Body of pancreas (tissue), 4 donors: ENCODE measurements at regions not wholly inside any gene's neighbourhood (a gene's known extent, or its start where the extent isn't known, plus 50 kb on each side); places are given as distances from the start of the nearest gene placed in this dataset.
A peak's percentile ranks its signal among the peaks of the same experiment; 100 is the strongest.
"Not testable (repeated sequence)": the region's sequence is repeated elsewhere in the genome, so short reads cannot be mapped to it uniquely, and the experiment has no call there.

Experiments used
- ATAC-seq: fragments of 150-250 bp; one replicate; pipeline ENCODE4 v1.9.1; 2016
- DNase-seq, 4 donors: peaks; one replicate each; pipeline ENCODE4 v3.0.0-alpha.2; 2019
- H3K27ac ChIP-seq, 4 donors: fragments of 200-600 bp; sonication (generic); 1 replicate in 3 of 4; 2 replicates in 1 of 4; pipeline versions ENCODE4 v1.5.1 to v1.6.1; 2016 to 2019; ENCODE audit warnings: mild to moderate bottlenecking in 1 of 4, mixed read lengths in 1 of 4, moderate library complexity in 1 of 4
- H3K27me3 ChIP-seq, 2 donors: fragments of 200-600 bp; sonication (generic); one replicate each; pipeline ENCODE4 v1.6.0; 2016; ENCODE audit warnings: mild to moderate bottlenecking in 1 of 2
- H3K36me3 ChIP-seq, 2 donors: fragments of 200-600 bp; sonication (generic); replicated peaks in 1 of 2; 2 replicates each; pipeline ENCODE4 v1.5.1; 2016; ENCODE audit warnings: low read depth in 2 of 2; ENCODE audit not compliant: insufficient read depth in 1 of 2
- H3K4me1 ChIP-seq: fragments of 200-600 bp; sonication (generic); one replicate; pipeline ENCODE4 v1.6.0; 2016
- H3K4me3 ChIP-seq, 2 donors: fragments of 200-600 bp; sonication (generic); 1 replicate in 1 of 2; 2 replicates in 1 of 2; pipeline ENCODE4 v1.5.1; 2016 to 2019
- H3K9me3 ChIP-seq, 3 donors: fragments of 200-600 bp; sonication (generic); 1 replicate in 2 of 3; 2 replicates in 1 of 3; pipeline ENCODE4 v1.5.1; 2016
- CTCF ChIP-seq, 7 experiments: fragments of 450-650 bp in 4 of 7; fragments of 200-600 bp in 3 of 7; sonication (generic) in 3 of 7; IDR thresholded peaks; one replicate each; pipeline ENCODE4 v1.5.1; 2016 to 2019; ENCODE audit warnings: antibody characterized with exemption in 7 of 7
- POLR2A ChIP-seq, 3 donors: fragments of 450-650 bp; IDR thresholded peaks; one replicate each; pipeline ENCODE4 v1.6.1; 2016; ENCODE audit warnings: antibody characterized with exemption in 3 of 3, mild to moderate bottlenecking in 2 of 3
- WGBS, 2 donors: methylation state at CpG; one replicate each; pipeline ENCODE4 v1.1.5; 2017; 5-methylcytosine and 5-hydroxymethylcytosine counted together
- intact Hi-C: fragments of 100-400 bp; cut with DNase I; formaldehyde crosslinking; loops from one replicate; pipeline ENCODE4 v1.15.1; 2023

- H3K27me3 ChIP-seq, result no peaks in the 10 kb centered on the region
- no peaks in the 10 kb centered on the region for H3K9me3 ChIP-seq
- no peak overlapping the region for H3K27ac ChIP-seq
- 47 to 70% methylated on average over 3 to 5 of the region's 5 CpGs for WGBS, 2 donors
- TF ChIP-seq CTCF (IDR thresholded peaks at IDR 0.05) (no peak), POLR2A (IDR thresholded peaks at IDR 0.05) (no peak)
- DNase-seq (no peak), ATAC-seq (no peak)
- intact Hi-C loops, result no loop called here
- no peak overlapping the region for H3K4me3 ChIP-seq
- no peaks in the 10 kb centered on the region for H3K36me3 ChIP-seq
- no peaks in the 10 kb centered on the region for H3K4me1 ChIP-seq
Observed at GRCh38 chr15:77904901-77905300, 172.6 kb downstream of the TBC1D2B start.

- TF ChIP-seq POLR2A (IDR thresholded peaks at IDR 0.05) (no peak), CTCF (IDR thresholded peaks at IDR 0.05) (no peak)
- Histone ChIP-seq H3K9me3 (no peaks in the 10 kb centered on the region), H3K4me3 (no peak overlapping the region), H3K4me1 (no peaks in the 10 kb centered on the region), H3K36me3 (no peaks in the 10 kb centered on the region), H3K27ac (no peak overlapping the region), H3K27me3 (no peaks in the 10 kb centered on the region)
- intact Hi-C loops, result no loop called here
- WGBS, 2 donors, result 79% methylated on average over 5 of the region's 5 CpGs; no CpG with 5 or more reads in 1 of the 2 donors
- no peak for DNase-seq
- no peak for ATAC-seq
Observed at GRCh38 chr15:77904436-77904821, 173.1 kb downstream of the TBC1D2B start.

GRCh38 chr15:77903761-77904435, 173.6 kb downstream of the TBC1D2B start:
- H3K4me3 ChIP-seq, intact Hi-C loops, H3K36me3 ChIP-seq, H3K27me3 ChIP-seq, ATAC-seq, H3K4me1 ChIP-seq, DNase-seq, H3K27ac ChIP-seq, H3K9me3 ChIP-seq: not testable (repeated sequence)
- WGBS, 2 donors, result 88 to 100% methylated on average over 5 to 29 of the region's 30 CpGs

GRCh38 chr15:77902921-77903760, 174.4 kb downstream of the TBC1D2B start:
- ATAC-seq, H3K27me3 ChIP-seq, H3K27ac ChIP-seq, H3K4me3 ChIP-seq, H3K36me3 ChIP-seq, H3K9me3 ChIP-seq, intact Hi-C loops, H3K4me1 ChIP-seq: not testable (repeated sequence)
- TF ChIP-seq CTCF (IDR thresholded peaks at IDR 0.05), result peak in 6 of 7 experiments; percentile 16 to 46 (median 39)
- DNase-seq, result peak in 1 of 4 donors; percentile 30
- 31 to 35% methylated on average over 2 to 13 of the region's 13 CpGs for WGBS, 2 donors

GRCh38 chr15:77901921-77902750, 175.4 kb downstream of the TBC1D2B start:
- no peak overlapping the region for H3K27ac ChIP-seq
- intact Hi-C loops, result no loop called here
- DNase-seq (peak in 1 of 4 donors; percentile 3), ATAC-seq (no peak)
- H3K4me1 ChIP-seq, result no peaks in the 10 kb centered on the region
- WGBS, 2 donors, result 68 to 83% methylated on average over 10 to 12 of the region's 13 CpGs
- H3K36me3 ChIP-seq, result no peaks in the 10 kb centered on the region
- no peaks in the 10 kb centered on the region for H3K27me3 ChIP-seq
- TF ChIP-seq POLR2A (IDR thresholded peaks at IDR 0.05) (no peak), CTCF (IDR thresholded peaks at IDR 0.05) (no peak)
- no peak overlapping the region for H3K4me3 ChIP-seq
- H3K9me3 ChIP-seq, result no peaks in the 10 kb centered on the region
